Right kidney (tissue), 1 donor: ENCODE measurements at regions not wholly inside any gene's neighbourhood (a gene's known extent, or its start where the extent isn't known, plus 50 kb on each side); places are given as distances from the start of the nearest gene placed in this dataset.

Experiments used
- DNase-seq: peaks from one replicate; pipeline ENCODE4 v3.0.0-alpha.2; 2016

DNA sequence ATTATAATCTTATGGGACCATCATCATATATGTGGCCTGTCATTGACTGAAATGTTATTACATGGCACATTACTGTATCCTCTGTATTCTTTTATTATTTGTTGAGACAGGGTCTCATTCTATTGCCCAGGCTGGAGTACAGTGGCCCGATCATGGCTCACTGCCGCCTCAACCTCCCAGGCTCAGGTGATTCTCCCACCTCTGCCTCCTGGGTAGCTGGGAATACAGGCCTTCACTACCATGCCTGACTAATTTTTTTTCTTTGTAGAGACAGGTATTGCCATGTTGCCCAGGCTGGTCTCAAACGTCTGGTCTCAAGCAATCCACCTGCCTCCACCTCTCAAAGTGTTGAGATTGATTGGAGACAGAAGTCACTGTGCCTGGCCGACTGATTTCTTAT, 153.2 kb downstream of the RASSF9 start:
- no peak for DNase-seq

- no peak for DNase-seq
Observed at GRCh38 chr12:85688837-85689236, 147.4 kb downstream of the RASSF9 start.

DNA sequence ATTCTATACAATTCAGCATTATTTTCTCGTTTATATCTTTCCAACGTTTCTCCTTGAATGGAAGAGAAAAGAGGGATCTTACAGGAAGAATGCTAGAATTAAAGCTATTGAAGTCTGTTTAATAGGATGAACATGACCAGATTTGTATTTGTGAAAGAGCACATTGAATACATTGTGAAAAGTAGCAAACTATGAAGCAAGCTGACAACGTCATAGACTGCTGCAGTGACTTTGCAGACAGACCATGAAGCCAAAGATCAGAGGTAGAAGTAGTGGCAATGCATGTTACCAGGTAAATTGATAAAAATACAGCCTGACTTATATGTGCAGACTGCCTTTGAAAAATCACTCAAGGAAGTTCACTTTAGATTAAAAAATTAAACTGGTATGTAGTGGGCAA, 146.1 kb downstream of the RASSF9 start:
- no peak for DNase-seq

DNA sequence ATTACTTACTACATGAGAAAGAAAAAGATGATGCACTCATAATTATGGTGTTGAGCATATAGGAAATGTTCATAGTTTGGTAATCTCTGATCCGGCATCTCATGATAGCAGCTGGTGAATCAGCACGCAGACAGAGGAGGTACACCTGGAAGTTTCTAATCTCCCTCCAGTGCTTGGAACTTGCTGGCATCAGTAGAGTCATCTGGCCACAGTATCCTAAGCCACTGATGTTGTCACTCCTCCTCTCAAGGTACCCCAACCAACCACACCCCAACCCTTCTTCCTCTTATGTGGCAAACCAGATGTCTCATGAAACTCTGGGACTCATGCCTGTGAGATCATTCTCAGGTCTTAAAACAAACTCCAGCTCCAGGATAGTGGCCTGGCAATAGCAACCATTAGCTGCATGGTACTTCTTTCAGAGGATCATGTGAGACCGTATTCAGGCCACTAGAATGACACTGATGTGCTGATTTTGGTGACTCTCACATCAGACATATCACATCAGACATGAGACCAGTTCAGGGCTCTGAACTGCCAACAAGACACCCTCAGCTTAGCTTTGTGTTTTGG, 143.0 kb downstream of the RASSF9 start:
- no peak for DNase-seq

DNA sequence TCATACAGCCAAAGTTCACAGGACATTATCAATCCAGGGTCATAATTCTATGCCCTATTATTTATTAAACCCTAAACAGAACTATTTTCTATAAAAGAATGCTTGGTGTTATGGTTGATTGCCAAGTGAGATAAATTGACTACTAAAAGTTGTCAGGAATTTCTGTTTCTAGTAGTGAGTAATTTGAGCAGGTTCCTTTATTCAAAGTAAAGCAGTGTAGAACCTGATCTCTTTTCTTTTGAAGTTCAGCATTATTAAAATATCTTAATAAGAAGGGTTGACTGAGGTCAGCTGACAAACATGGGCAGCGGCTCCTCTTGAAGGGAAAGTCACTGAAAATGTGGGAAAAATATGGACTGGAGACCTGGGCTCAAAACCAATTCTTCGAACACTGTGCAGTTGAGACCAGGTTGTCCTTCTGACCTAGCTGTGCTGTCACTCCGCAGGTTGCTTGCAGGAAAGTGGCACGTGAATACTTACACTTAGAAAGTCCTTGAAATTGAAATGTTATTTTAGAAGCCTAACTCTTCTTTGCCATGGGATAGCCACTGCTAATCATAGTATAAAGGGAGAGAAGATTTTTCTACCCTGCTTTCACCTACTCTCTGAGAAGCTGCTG, 141.0 kb downstream of the RASSF9 start:
- no peak for DNase-seq

- no peak for DNase-seq
Observed at GRCh38 chr12:85697003-85697402, 139.2 kb downstream of the RASSF9 start.

DNA sequence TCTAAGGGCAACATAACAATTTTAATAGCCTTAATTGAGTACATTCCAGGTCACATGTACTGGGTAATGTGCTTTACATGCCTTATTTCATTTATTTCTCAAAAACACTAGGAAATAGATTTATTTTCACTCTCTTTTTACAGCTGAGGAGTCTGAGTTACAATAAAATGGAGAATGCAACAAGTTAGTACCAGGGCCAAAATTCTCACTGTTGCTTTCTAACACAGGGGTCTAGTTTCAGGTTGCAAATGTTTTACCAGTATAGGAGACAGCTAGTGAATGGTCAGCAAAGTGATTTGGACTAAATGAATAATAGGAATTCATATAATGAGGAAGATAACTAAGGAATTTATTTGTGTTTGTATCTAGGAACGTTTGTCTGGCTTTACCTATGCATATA, 137.3 kb downstream of the RASSF9 start:
- no peak for DNase-seq

- no peak for DNase-seq
Observed at GRCh38 chr12:85708775-85709174, 127.4 kb downstream of the RASSF9 start.

GRCh38 chr12:85711735-85712390, 124.3 kb downstream of the RASSF9 start:
- no peak for DNase-seq

DNA sequence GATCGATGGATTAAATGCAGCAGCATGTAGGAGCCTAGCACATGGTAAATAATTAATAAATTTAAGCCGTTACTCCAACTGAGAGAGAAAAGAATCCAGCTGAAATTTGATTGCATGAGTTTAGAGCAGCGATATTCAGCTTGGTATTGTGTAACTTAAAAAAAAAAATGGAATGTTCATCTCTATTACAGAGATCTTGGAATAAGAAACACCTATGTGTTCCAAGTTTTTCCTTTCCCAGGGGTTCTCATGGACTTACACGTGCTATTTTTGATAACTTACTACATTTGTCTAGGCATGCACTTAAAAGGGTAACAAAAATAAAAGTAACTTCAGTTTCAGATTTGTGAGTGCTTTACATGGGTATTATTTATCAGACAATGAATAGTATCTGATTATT, 122.8 kb downstream of the RASSF9 start:
- DNase-seq: no peak

DNA sequence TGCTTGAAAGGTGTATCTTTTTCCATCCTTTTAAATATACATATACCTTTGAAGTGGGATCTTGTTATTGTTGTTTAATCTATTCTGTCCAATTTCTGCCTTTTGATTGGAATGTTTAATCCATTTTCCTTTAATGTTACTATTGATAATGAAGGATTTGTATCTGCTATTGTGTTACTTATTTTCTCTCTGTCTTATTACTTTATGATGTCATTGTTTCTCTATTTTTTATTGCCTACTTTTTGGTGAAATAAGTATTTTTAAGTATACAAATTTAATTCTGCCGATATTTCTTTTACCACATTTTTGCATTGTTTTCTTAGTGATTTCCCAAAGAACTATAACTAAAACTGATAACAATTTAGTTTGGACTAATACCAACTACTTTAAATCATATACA, 121.8 kb downstream of the RASSF9 start:
- DNase-seq: no peak

- no peak for DNase-seq
Observed at GRCh38 chr12:85720308-85721033, 115.7 kb downstream of the RASSF9 start.

- no peak for DNase-seq
Observed at GRCh38 chr12:85725991-85726390, 110.2 kb downstream of the RASSF9 start.

DNA sequence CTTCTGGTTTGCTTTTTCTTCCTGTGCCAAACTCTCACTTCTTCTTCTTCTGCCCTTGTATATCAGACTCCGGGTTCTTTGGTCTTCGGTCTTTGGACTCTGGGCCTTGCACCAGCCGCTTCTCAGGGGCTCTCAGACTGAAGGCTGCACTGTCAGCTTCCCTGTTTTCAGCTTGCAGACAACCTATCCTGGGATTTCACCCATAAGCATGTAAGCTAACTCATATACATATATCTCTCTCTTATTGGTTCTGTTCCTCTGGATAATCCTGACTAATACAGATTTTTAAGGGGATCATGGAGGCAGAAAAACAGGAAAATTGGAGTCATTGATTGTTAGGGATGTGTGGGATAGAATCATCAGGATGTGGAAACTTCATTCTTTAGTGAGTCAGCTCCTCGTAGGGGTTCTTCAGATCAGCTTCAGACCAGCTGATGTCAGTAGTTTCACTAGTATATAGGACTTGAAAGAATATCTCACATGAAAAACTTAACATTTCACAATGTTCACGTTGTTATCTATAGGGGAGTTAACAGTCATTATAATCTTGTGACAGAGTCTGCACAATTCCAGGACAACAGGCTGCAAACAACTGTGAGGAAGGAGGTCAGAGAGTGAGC, 102.9 kb downstream of the RASSF9 start:
- no peak for DNase-seq

GRCh38 chr12:85733984-85734383, 102.2 kb downstream of the RASSF9 start:
- no peak for DNase-seq

- DNase-seq: no peak
Observed at GRCh38 chr12:85740186-85740585, 96.0 kb downstream of the RASSF9 start.

- no peak for DNase-seq
Observed at GRCh38 chr12:85741046-85741445, 95.2 kb downstream of the RASSF9 start.

DNA sequence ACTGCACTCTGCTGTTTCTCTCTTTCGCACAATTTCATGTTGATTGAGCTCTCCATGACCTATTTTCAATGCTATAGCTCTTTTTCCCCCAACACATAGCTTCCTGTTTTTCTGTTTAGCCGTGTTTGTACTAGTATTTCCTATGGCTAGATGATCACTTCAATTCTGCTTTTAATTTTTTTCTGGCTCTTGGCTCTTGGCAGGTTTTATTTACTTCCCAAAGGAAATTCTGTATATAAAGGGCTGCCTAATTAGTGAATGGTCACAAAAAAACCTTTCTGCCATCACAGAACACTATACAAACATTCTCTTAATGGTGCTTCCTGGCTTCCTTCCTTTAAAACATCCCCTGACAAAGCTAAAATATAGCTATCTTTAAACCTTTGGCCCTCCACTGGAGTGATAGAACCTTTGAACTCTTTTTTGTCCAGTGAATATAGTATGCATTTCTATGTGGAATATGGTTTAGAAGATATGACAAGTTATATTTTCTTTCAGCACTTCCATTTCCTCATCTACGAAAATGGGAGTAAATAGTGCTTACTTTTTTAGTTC, 88.2 kb downstream of the RASSF9 start:
- no peak for DNase-seq
